OCI-LY7 (cell line): ENCODE measurements at regions not wholly inside any gene's neighbourhood (a gene's known extent, or its start where the extent isn't known, plus 50 kb on each side); places are given as distances from the start of the nearest gene placed in this dataset.

Source experiments
- CTCF ChIP-seq: fragments of 200-600 bp; sonication (generic); conservative IDR thresholded peaks from 2 replicates; pipeline ENCODE4 v1.5.1; 2014; ENCODE audit warnings: mild to moderate bottlenecking, antibody characterized with exemption, low read length, moderate library complexity, mixed read lengths
- EZH2phosphoT487 ChIP-seq: fragments of 200-600 bp; sonication (generic); IDR thresholded peaks from 2 replicates; pipeline ENCODE4 v1.6.1; 2018; ENCODE audit warnings: low read depth, borderline replicate concordance, mild to moderate bottlenecking, mixed run types, antibody characterized with exemption, low read length, moderate library complexity, mixed read lengths

- TF ChIP-seq CTCF (no peak), EZH2phosphoT487 (no peak)
Observed at GRCh38 chr13:21304256-21304655, 127.8 kb downstream of the MRPL57 start.
